HEK293 (cell line): ENCODE measurements at regions not wholly inside any gene's neighbourhood (a gene's known extent, or its start where the extent isn't known, plus 50 kb on each side); places are given as distances from the start of the nearest gene placed in this dataset.

ENCODE experiments used
- CTCF ChIA-PET: fragments of 350-600 bp; formaldehyde crosslinking; extraction: SDS; loops from one replicate; lab custom pipeline; 2021; ENCODE audit warnings: antibody characterized with exemption; lab: Yijun Ruan, JAX
- POLR2A ChIA-PET: fragments of 300-600 bp; formaldehyde crosslinking; extraction: SDS; loops from one replicate; lab custom pipeline; 2020; ENCODE audit warnings: antibody characterized with exemption, inconsistent platforms; lab: Yijun Ruan, JAX
- H3K27ac ChIP-seq: fragments of 200-500 bp; sonication (Bioruptor generic); 2 replicates; pipeline ENCODE4 v1.5.1; 2014; ENCODE audit warnings: low read depth, low read length, control low read depth, inconsistent platforms; ENCODE audit errors: extremely low read depth
- H3K36me3 ChIP-seq, 2 experiments: fragments of 200-500 bp in 1 of 2; sonication (Bioruptor generic) in 1 of 2; 1 replicate in 1 of 2; 2 replicates in 1 of 2; pipeline ENCODE4 v1.5.1; 2014 to 2017; ENCODE audit warnings: inconsistent platforms in 2 of 2, low read length in 2 of 2; ENCODE audit not compliant: control insufficient read depth in 2 of 2, insufficient read depth in 1 of 2
- H3K4me1 ChIP-seq: fragments of 200-500 bp; sonication (Bioruptor generic); 2 replicates; pipeline ENCODE4 v1.5.1; 2014; ENCODE audit warnings: mild to moderate bottlenecking, low read length, inconsistent platforms; ENCODE audit not compliant: control insufficient read depth, insufficient read depth
- H3K4me3 ChIP-seq: 2 replicates; pipeline ENCODE4 v1.5.1; 2011; ENCODE audit warnings: low read depth, mild to moderate bottlenecking, control low read depth, low read length, moderate library complexity
- H3K9me3 ChIP-seq: fragments of 200-500 bp; sonication (Bioruptor generic); 2 replicates; pipeline ENCODE4 v1.5.1; 2014; ENCODE audit warnings: low read depth, low read length, inconsistent platforms; ENCODE audit not compliant: control insufficient read depth, insufficient read depth
- GFI1B ChIP-seq: fragments of 450-650 bp; formaldehyde crosslinking; IDR thresholded peaks from 2 replicates; pipeline ENCODE4 v1.5.1; 2016; ENCODE audit warnings: missing biosample characterization, missing genetic modification characterization
- GLI2 ChIP-seq: fragments of 450-650 bp; formaldehyde crosslinking; IDR thresholded peaks from 2 replicates; pipeline ENCODE4; 2017; ENCODE audit warnings: missing biosample characterization, missing genetic modification characterization, low read depth, borderline replicate concordance
- GLIS2 ChIP-seq: fragments of 450-650 bp; formaldehyde crosslinking; IDR thresholded peaks from 2 replicates; pipeline ENCODE4 v1.5.1; 2016; ENCODE audit warnings: missing biosample characterization, missing genetic modification characterization
- KLF7 ChIP-seq: fragments of 450-650 bp; formaldehyde crosslinking; IDR thresholded peaks from 2 replicates; pipeline ENCODE4 v1.5.1; 2016; ENCODE audit warnings: missing biosample characterization, missing genetic modification characterization, borderline replicate concordance
- MYNN ChIP-seq: fragments of 450-650 bp; formaldehyde crosslinking; IDR thresholded peaks from 2 replicates; pipeline ENCODE4 v1.5.1; 2016; ENCODE audit warnings: missing biosample characterization, missing genetic modification characterization, borderline replicate concordance
- PATZ1 ChIP-seq: fragments of 450-650 bp; formaldehyde crosslinking; IDR thresholded peaks from 2 replicates; pipeline ENCODE4 v1.5.1; 2016; ENCODE audit warnings: missing biosample characterization, missing genetic modification characterization
- SETDB1 ChIP-seq: IDR thresholded peaks from one replicate; pipeline ENCODE4 v1.6.1; 2017; ENCODE audit warnings: mild to moderate bottlenecking, low read length, moderate library complexity, mixed read lengths; ENCODE audit not compliant: insufficient read length
- WT1 ChIP-seq: fragments of 450-650 bp; formaldehyde crosslinking; IDR thresholded peaks from 2 replicates; pipeline ENCODE4 v1.5.1; 2016; ENCODE audit warnings: missing biosample characterization, missing genetic modification characterization
- ZEB2 ChIP-seq: fragments of 450-650 bp; formaldehyde crosslinking; IDR thresholded peaks from 2 replicates; pipeline ENCODE4 v1.5.1; 2016; ENCODE audit warnings: missing biosample characterization, missing genetic modification characterization
- ZFP37 ChIP-seq: fragments of 450-650 bp; formaldehyde crosslinking; IDR thresholded peaks from 2 replicates; pipeline ENCODE4 v1.5.1; 2016; ENCODE audit warnings: missing biosample characterization, missing genetic modification characterization
- ZIC2 ChIP-seq: fragments of 450-650 bp; formaldehyde crosslinking; IDR thresholded peaks from 2 replicates; pipeline ENCODE4 v1.5.1; 2016; ENCODE audit warnings: missing biosample characterization, missing genetic modification characterization
- ZNF112 ChIP-seq: fragments of 450-650 bp; formaldehyde crosslinking; IDR thresholded peaks from 2 replicates; pipeline ENCODE4 v1.5.0; 2017; ENCODE audit warnings: missing biosample characterization, missing genetic modification characterization
- ZNF175 ChIP-seq: fragments of 450-650 bp; formaldehyde crosslinking; IDR thresholded peaks from 2 replicates; pipeline ENCODE4 v1.5.1; 2016; ENCODE audit warnings: missing biosample characterization, missing genetic modification characterization
- ZNF239 ChIP-seq: fragments of 450-650 bp; formaldehyde crosslinking; IDR thresholded peaks from 2 replicates; pipeline ENCODE4 v1.5.1; 2016; ENCODE audit warnings: missing biosample characterization, missing genetic modification characterization
- ZNF248 ChIP-seq: fragments of 450-650 bp; formaldehyde crosslinking; IDR thresholded peaks from 2 replicates; pipeline ENCODE4 v1.5.1; 2017; ENCODE audit warnings: missing biosample characterization, missing genetic modification characterization
- ZNF404 ChIP-seq: fragments of 450-650 bp; formaldehyde crosslinking; IDR thresholded peaks from 2 replicates; pipeline ENCODE4 v1.5.1; 2017; ENCODE audit warnings: missing biosample characterization, missing genetic modification characterization
- ZNF416 ChIP-seq: fragments of 450-650 bp; formaldehyde crosslinking; IDR thresholded peaks from 2 replicates; pipeline ENCODE4 v1.5.1; 2016; ENCODE audit warnings: missing biosample characterization, missing genetic modification characterization
- ZNF610 ChIP-seq: fragments of 450-650 bp; formaldehyde crosslinking; IDR thresholded peaks from 2 replicates; pipeline ENCODE4 v1.5.1; 2016; ENCODE audit warnings: missing biosample characterization, missing genetic modification characterization, borderline replicate concordance
- ZNF658 ChIP-seq: fragments of 450-650 bp; formaldehyde crosslinking; IDR thresholded peaks from 2 replicates; pipeline ENCODE4; 2016; ENCODE audit warnings: missing biosample characterization, missing genetic modification characterization
- ZNF677 ChIP-seq: fragments of 450-650 bp; IDR thresholded peaks from 2 replicates; pipeline ENCODE4 v1.5.0; 2018; ENCODE audit warnings: missing biosample characterization, mild to moderate bottlenecking, missing genetic modification characterization, moderate library complexity
- ZNF830 ChIP-seq: fragments of 450-650 bp; IDR thresholded peaks from 2 replicates; pipeline ENCODE4 v1.5.0; 2018; ENCODE audit warnings: missing biosample characterization, missing genetic modification characterization, low read depth, mild to moderate bottlenecking, moderate library complexity
- ZSCAN30 ChIP-seq: fragments of 450-650 bp; IDR thresholded peaks from 2 replicates; pipeline ENCODE4 v1.5.1; 2018; ENCODE audit warnings: missing biosample characterization, mild to moderate bottlenecking, missing genetic modification characterization, moderate library complexity
- TF ChIP-seq, protein P1 (sequence below): fragments of 450-650 bp; formaldehyde crosslinking; IDR thresholded peaks from 2 replicates; pipeline ENCODE4 v1.5.1; 2016; ENCODE audit warnings: missing biosample characterization, missing genetic modification characterization
- TF ChIP-seq, protein P2 (sequence below): fragments of 450-650 bp; formaldehyde crosslinking; IDR thresholded peaks from 2 replicates; pipeline ENCODE4 v1.5.1; 2017; ENCODE audit warnings: missing biosample characterization, missing genetic modification characterization
- TF ChIP-seq, protein P3 (sequence below): fragments of 450-650 bp; formaldehyde crosslinking; IDR thresholded peaks from 2 replicates; pipeline ENCODE4; 2016; ENCODE audit warnings: missing biosample characterization, missing genetic modification characterization
- TF ChIP-seq, protein P4 (sequence below): fragments of 450-650 bp; formaldehyde crosslinking; IDR thresholded peaks from 2 replicates; pipeline ENCODE4 v1.5.1; 2016; ENCODE audit warnings: missing biosample characterization, missing genetic modification characterization
- TF ChIP-seq, protein P5 (sequence below): fragments of 450-650 bp; formaldehyde crosslinking; IDR thresholded peaks from 2 replicates; pipeline ENCODE4 v1.5.1; 2016; ENCODE audit warnings: missing biosample characterization, missing genetic modification characterization

- Histone ChIP-seq H3K27ac (no peak overlapping the region), H3K9me3 (no peaks in the 10 kb centered on the region), H3K4me3 (no peak overlapping the region), H3K4me1 (no peaks in the 10 kb centered on the region), H3K36me3 (no peaks in the 10 kb centered on the region)
- ChIA-PET CTCF (no interaction called here), POLR2A (no interaction called here)
- no peak for TF ChIP-seq PATZ1 (tag by site-specific recombination)
- TF ChIP-seq ZNF175 (tag by site-specific recombination) = no peak
- no peak for TF ChIP-seq ZFP37 (tag by site-specific recombination)
- TF ChIP-seq, protein P1, sequence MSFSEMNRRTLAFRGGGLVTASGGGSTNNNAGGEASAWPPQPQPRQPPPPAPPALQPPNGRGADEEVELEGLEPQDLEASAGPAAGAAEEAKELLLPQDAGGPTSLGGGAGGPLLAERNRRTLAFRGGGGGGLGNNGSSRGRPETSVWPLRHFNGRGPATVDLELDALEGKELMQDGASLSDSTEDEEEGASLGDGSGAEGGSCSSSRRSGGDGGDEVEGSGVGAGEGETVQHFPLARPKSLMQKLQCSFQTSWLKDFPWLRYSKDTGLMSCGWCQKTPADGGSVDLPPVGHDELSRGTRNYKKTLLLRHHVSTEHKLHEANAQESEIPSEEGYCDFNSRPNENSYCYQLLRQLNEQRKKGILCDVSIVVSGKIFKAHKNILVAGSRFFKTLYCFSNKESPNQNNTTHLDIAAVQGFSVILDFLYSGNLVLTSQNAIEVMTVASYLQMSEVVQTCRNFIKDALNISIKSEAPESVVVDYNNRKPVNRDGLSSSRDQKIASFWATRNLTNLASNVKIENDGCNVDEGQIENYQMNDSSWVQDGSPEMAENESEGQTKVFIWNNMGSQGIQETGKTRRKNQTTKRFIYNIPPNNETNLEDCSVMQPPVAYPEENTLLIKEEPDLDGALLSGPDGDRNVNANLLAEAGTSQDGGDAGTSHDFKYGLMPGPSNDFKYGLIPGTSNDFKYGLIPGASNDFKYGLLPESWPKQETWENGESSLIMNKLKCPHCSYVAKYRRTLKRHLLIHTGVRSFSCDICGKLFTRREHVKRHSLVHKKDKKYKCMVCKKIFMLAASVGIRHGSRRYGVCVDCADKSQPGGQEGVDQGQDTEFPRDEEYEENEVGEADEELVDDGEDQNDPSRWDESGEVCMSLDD = no peak
- no peak for TF ChIP-seq ZNF658 (tag by site-specific recombination)
- TF ChIP-seq KLF7 (tag by site-specific recombination) = no peak
- no peak for TF ChIP-seq ZSCAN30
- TF ChIP-seq ZNF830 (tag by site-specific recombination) = no peak
- TF ChIP-seq ZEB2 (tag by site-specific recombination) = no peak
- no peak for TF ChIP-seq ZNF248 (tag by site-specific recombination)
- no peak for TF ChIP-seq SETDB1
- no peak for TF ChIP-seq ZNF239 (tag by site-specific recombination)
- no peak for TF ChIP-seq MYNN (tag by site-specific recombination)
- no peak for TF ChIP-seq ZNF416
- no peak for TF ChIP-seq ZNF610 (tag by site-specific recombination)
- TF ChIP-seq ZNF677 = no peak
- TF ChIP-seq GFI1B (tag by site-specific recombination) = no peak
- TF ChIP-seq GLIS2 = no peak
- TF ChIP-seq WT1 (tag by site-specific recombination) = no peak
- no peak for TF ChIP-seq ZNF112 (tag by site-specific recombination)
Measured at GRCh38 chr4:161329852-161330251, 833.9 kb downstream of the FSTL5 start.

DNA sequence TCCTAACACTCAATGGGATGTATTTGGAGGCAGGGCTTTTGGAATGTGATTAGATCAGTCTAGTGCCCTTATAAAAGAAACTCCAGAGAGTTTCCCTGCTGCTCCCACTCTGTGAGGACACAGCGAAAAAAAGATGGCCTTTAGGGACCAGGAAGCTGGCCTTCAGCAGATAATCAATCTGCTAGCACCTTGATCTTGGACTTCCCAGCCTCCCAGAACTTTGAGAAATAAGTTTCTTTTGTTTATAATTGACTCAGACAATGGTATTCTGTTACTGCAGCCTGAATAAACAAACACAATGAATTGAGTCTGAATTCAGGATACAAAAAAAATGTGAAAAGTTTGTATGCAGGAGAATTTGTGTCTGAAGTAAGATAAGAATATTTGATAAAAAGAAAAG, 842.1 kb downstream of the FSTL5 start:
- H3K9me3 ChIP-seq = no peaks in the 10 kb centered on the region
- H3K27ac ChIP-seq = no peak overlapping the region
- CTCF ChIA-PET = no interaction called here
- POLR2A ChIA-PET = no interaction called here
- H3K4me1 ChIP-seq = no peaks in the 10 kb centered on the region
- no peaks in the 10 kb centered on the region for H3K36me3 ChIP-seq
- no peak overlapping the region for H3K4me3 ChIP-seq
- TF ChIP-seq, protein P2, sequence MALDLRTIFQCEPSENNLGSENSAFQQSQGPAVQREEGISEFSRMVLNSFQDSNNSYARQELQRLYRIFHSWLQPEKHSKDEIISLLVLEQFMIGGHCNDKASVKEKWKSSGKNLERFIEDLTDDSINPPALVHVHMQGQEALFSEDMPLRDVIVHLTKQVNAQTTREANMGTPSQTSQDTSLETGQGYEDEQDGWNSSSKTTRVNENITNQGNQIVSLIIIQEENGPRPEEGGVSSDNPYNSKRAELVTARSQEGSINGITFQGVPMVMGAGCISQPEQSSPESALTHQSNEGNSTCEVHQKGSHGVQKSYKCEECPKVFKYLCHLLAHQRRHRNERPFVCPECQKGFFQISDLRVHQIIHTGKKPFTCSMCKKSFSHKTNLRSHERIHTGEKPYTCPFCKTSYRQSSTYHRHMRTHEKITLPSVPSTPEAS (tag by site-specific recombination) = no peak
- TF ChIP-seq, protein P3, sequence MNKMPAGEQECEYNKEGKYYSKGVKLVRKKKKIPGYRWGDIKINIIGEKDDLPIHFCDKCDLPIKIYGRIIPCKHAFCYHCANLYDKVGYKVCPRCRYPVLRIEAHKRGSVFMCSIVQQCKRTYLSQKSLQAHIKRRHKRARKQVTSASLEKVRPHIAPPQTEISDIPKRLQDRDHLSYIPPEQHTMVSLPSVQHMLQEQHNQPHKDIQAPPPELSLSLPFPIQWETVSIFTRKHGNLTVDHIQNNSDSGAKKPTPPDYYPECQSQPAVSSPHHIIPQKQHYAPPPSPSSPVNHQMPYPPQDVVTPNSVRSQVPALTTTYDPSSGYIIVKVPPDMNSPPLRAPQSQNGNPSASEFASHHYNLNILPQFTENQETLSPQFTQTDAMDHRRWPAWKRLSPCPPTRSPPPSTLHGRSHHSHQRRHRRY (tag by site-specific recombination) = no peak
- TF ChIP-seq GLI2 = no peak
- TF ChIP-seq, protein P4, sequence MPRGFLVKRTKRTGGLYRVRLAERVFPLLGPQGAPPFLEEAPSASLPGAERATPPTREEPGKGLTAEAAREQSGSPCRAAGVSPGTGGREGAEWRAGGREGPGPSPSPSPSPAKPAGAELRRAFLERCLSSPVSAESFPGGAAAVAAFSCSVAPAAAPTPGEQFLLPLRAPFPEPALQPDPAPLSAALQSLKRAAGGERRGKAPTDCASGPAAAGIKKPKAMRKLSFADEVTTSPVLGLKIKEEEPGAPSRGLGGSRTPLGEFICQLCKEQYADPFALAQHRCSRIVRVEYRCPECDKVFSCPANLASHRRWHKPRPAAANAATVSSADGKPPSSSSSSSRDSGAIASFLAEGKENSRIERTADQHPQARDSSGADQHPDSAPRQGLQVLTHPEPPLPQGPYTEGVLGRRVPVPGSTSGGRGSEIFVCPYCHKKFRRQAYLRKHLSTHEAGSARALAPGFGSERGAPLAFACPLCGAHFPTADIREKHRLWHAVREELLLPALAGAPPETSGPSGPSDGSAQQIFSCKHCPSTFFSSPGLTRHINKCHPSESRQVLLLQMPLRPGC (tag by site-specific recombination) = no peak
- TF ChIP-seq, protein P5, sequence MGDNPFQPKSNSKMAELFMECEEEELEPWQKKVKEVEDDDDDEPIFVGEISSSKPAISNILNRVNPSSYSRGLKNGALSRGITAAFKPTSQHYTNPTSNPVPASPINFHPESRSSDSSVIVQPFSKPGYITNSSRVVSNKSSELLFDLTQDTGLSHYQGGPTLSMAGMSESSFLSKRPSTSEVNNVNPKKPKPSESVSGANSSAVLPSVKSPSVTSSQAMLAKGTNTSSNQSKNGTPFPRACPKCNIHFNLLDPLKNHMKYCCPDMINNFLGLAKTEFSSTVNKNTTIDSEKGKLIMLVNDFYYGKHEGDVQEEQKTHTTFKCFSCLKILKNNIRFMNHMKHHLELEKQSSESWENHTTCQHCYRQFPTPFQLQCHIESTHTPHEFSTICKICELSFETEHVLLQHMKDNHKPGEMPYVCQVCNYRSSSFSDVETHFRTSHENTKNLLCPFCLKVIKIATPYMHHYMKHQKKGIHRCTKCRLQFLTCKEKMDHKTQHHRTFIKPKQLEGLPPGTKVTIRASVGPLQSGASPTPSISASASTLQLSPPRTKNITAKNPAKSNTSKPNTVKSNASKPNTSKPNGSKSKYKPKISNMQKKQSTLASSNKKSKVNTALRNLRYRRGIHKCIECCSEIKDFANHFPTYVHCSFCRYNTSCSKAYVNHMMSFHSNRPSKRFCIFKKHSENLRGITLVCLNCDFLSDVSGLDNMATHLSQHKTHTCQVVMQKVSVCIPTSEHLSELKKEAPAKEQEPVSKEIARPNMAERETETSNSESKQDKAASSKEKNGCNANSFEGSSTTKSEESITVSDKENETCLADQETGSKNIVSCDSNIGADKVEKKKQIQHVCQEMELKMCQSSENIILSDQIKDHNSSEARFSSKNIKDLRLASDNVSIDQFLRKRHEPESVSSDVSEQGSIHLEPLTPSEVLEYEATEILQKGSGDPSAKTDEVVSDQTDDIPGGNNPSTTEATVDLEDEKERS (tag by site-specific recombination) = no peak
- no peak for TF ChIP-seq ZIC2 (tag by site-specific recombination)
- TF ChIP-seq ZNF404 (tag by site-specific recombination) = no peak
